K562 (cell line): ENCODE measurements at regions not wholly inside any gene's neighbourhood (a gene's known extent, or its start where the extent isn't known, plus 50 kb on each side); places are given as distances from the start of the nearest gene placed in this dataset.

ENCODE experiments used
- ATF4 ChIP-seq: fragments of 450-650 bp; formaldehyde crosslinking; IDR thresholded peaks from 2 replicates; pipeline ENCODE4 v1.4.0; 2022; ENCODE audit warnings: mild to moderate bottlenecking, moderate library complexity
- CBFB ChIP-seq: sonication (generic); formaldehyde crosslinking; IDR thresholded peaks from 2 replicates; pipeline ENCODE4 v1.4.0; 2020; ENCODE audit warnings: mild to moderate bottlenecking, missing genetic modification reagents
- CHD1 ChIP-seq: fragments of 200-600 bp; sonication (generic); IDR thresholded peaks from one replicate; pipeline ENCODE4 v1.6.1; 2012; ENCODE audit warnings: mild to moderate bottlenecking, moderate library complexity, low read length, inconsistent platforms
- CTCF ChIP-seq, 3 experiments: IDR thresholded peaks in 2 of 3; conservative IDR thresholded peaks in 1 of 3; 2 replicates each; pipeline ENCODE4 v1.5.1; 2011 to 2012; ENCODE audit warnings: low read length in 3 of 3, mild to moderate bottlenecking in 3 of 3, control low read depth in 2 of 3, improper control_type of control experiment in 1 of 3, inconsistent platforms in 1 of 3, low read depth in 1 of 3, mixed read lengths in 1 of 3, moderate library complexity in 1 of 3; ENCODE audit not compliant: insufficient read depth in 2 of 3
- NFIC ChIP-seq: fragments of 450-650 bp; IDR thresholded peaks from 2 replicates; pipeline ENCODE4 v1.6.1; 2017; ENCODE audit warnings: mild to moderate bottlenecking, inconsistent platforms
- POLR2A ChIP-seq: fragments of 450-650 bp; conservative IDR thresholded peaks from 2 replicates; pipeline ENCODE4 v1.6.1; 2016
- POLR2AphosphoS2 ChIP-seq: IDR thresholded peaks from 2 replicates; pipeline ENCODE4 v1.6.1; 2012; ENCODE audit warnings: low read length, improper control_type of control experiment
- ZNF354B ChIP-seq: fragments of 250-450 bp; sonication (Bioruptor Pico); IDR thresholded peaks from 2 replicates; pipeline ENCODE4 v1.4.0; 2020

GRCh38 chr17:70327279-70327678, 157.9 kb downstream of the KCNJ2 start:
- TF ChIP-seq POLR2AphosphoS2 (no peak), CTCF (IDR thresholded peaks at IDR 0.05 in 2 of 3, conservative IDR thresholded peaks at IDR 0.05 in 1 of 3; ENCODE audit: insufficient read depth in 2 of 3, low read depth in 1 of 3, low read length in 3 of 3) (no peak), POLR2A (no peak), CBFB (CRISPR knock-in tag) (no peak), CHD1 (no peak), ZNF354B (no peak), NFIC (no peak), ATF4 (CRISPR knock-in tag) (no peak)
